Testis (tissue), 2 donors: ENCODE measurements at regions not wholly inside any gene's neighbourhood (a gene's known extent, or its start where the extent isn't known, plus 50 kb on each side); places are given as distances from the start of the nearest gene placed in this dataset.

Experiments used
- DNase-seq: peaks from one replicate; pipeline ENCODE4 v3.0.0-alpha.2; 2019
- H3K27ac ChIP-seq, 2 donors: fragments of 200-600 bp; sonication (generic); one replicate each; pipeline ENCODE4 v1.5.1; 2019
- H3K27me3 ChIP-seq: fragments of 200-600 bp; sonication (generic); one replicate; pipeline ENCODE4 v1.5.1; 2019
- H3K36me3 ChIP-seq: fragments of 200-600 bp; sonication (generic); one replicate; pipeline ENCODE4 v1.5.1; 2017; ENCODE audit warnings: low read depth; ENCODE audit errors: missing control alignments
- H3K4me1 ChIP-seq: fragments of 200-600 bp; sonication (generic); one replicate; pipeline ENCODE4 v1.5.1; 2019
- H3K4me3 ChIP-seq, 2 donors: fragments of 200-600 bp; sonication (generic); one replicate each; pipeline ENCODE4 v1.5.1; 2017 to 2019
- H3K9me3 ChIP-seq: fragments of 200-600 bp; sonication (generic); one replicate; pipeline ENCODE4 v1.5.1; 2017
- POLR2A ChIP-seq: fragments of 450-650 bp; IDR thresholded peaks from one replicate; pipeline ENCODE4 v1.6.1; 2017; ENCODE audit warnings: antibody characterized with exemption, mild to moderate bottlenecking, moderate library complexity
- WGBS, 2 donors: methylation state at CpG; one replicate each; pipeline ENCODE4 v1.1.5; 2018; 5-methylcytosine and 5-hydroxymethylcytosine counted together
- intact Hi-C: fragments of 100-400 bp; cut with DNase I; formaldehyde crosslinking; loops from one replicate; pipeline ENCODE4 v1.15.1; 2023; ENCODE audit warnings: low total_unique reads
- TF ChIP-seq, protein P1 (sequence below), 3 experiments: fragments of 450-650 bp in 2 of 3; fragments of 200-600 bp in 1 of 3; sonication (generic) in 1 of 3; IDR thresholded peaks; one replicate each; pipeline ENCODE4 v1.5.1; 2016 to 2019; ENCODE audit warnings: antibody characterized with exemption in 3 of 3, mild to moderate bottlenecking in 2 of 3, moderate library complexity in 1 of 3

DNA sequence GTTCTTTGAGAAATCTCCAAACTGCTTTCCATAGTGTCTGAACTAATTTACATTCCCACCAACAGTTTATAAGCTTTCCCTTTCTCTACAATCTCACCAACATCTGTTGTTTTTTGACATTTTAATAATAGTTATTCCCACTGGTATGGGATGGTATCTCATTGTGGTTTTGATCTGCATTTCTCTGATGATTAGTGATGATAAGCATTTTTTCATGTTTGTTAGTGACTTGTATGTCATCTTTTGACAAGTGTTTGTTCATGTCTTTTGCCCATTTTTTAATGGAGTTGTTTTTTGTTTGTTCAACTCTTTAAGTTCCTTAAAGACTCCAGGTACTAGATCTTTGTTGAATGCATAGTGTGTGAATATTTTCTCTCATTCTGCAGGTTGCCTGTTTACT lies 116.6 kb upstream of the TSC22D2 start:
- no peak overlapping the region for H3K4me3 ChIP-seq
- TF ChIP-seq, protein P1, sequence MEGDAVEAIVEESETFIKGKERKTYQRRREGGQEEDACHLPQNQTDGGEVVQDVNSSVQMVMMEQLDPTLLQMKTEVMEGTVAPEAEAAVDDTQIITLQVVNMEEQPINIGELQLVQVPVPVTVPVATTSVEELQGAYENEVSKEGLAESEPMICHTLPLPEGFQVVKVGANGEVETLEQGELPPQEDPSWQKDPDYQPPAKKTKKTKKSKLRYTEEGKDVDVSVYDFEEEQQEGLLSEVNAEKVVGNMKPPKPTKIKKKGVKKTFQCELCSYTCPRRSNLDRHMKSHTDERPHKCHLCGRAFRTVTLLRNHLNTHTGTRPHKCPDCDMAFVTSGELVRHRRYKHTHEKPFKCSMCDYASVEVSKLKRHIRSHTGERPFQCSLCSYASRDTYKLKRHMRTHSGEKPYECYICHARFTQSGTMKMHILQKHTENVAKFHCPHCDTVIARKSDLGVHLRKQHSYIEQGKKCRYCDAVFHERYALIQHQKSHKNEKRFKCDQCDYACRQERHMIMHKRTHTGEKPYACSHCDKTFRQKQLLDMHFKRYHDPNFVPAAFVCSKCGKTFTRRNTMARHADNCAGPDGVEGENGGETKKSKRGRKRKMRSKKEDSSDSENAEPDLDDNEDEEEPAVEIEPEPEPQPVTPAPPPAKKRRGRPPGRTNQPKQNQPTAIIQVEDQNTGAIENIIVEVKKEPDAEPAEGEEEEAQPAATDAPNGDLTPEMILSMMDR (IDR thresholded peaks at IDR 0.05) = no peak
- no peak for TF ChIP-seq POLR2A
- no peaks in the 10 kb centered on the region for H3K27me3 ChIP-seq
- no peak for DNase-seq
- intact Hi-C loops = no loop called here
- no peaks in the 10 kb centered on the region for H3K36me3 ChIP-seq
- H3K27ac ChIP-seq = no peak overlapping the region
- no peaks in the 10 kb centered on the region for H3K9me3 ChIP-seq
- H3K4me1 ChIP-seq = no peaks in the 10 kb centered on the region

DNA sequence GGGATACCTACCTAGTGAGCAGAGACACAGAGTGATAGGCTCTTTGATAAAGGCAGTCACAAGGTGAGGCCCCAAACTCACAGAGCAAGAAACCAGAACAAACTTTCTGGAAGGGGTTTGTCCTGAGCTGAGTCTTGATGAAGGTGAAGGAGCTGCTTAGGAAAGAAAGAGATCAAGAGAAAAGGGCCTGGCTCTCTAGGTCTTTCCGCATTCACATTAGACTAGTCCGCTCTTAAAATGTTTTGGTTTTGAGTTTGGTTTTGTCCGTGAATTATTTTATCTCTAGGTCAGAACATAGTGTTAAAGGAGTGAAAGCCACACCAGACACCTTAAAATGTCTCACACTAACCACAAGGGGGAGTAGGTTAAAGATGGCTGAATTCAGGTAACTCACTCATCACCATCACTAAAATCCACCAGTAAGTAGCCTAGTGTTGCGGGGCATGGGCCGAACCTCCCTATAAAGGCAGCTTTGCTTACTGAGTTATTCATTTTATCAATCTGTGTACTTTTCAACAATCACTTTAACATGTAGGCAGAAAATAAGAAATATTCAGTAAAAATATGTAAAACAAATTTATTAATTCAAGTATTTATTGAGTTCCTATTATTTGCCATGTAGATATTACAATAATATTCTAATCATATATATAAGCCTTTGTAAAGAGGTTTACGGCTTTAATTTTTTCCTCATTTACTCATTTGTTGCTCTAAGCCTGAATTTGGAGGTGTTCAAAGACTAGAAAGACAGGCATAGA lies 121.5 kb upstream of the TSC22D2 start:
- TF ChIP-seq, protein P1 (IDR thresholded peaks at IDR 0.05) = peak in 2 of 3 experiments; percentile 30 to 45
- TF ChIP-seq POLR2A = no peak
- Histone ChIP-seq H3K9me3 (no peaks in the 10 kb centered on the region), H3K4me3 (no peak overlapping the region), H3K27ac (no peak overlapping the region), H3K4me1 (no peaks in the 10 kb centered on the region), H3K36me3 (no peaks in the 10 kb centered on the region), H3K27me3 (no peaks in the 10 kb centered on the region)
- DNase-seq = no peak
- intact Hi-C loops = loop anchor here (5.0 kb wide), 1 partner anchor 211 kb away; no protein-coding TSS in a partner anchor
- WGBS, 2 donors = 64 to 65% methylated on average over 6 of the region's 6 CpGs

DNA sequence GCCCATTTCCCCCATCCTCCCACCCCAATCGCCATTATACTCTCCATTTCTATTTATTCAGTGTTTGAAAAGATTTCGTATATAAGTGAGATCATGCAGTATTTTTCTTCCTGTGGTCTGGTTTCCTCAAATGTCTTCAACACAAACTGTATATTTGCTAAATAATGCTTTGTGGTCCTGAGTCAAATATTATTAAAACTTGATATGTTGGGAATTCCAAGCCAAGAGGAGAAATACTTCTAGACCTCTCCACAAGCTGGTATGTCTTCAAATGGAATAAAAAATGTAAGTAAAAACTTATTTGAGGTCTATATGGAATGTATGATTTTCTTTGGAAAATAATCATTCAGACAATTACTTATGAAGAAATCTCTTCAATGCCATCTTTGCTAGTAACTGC lies 122.5 kb upstream of the TSC22D2 start:
- TF ChIP-seq, protein P1 (IDR thresholded peaks at IDR 0.05) = no peak
- TF ChIP-seq POLR2A = no peak
- H3K9me3 ChIP-seq = no peaks in the 10 kb centered on the region
- H3K27ac ChIP-seq = no peak overlapping the region
- no peak for DNase-seq
- intact Hi-C loops = loop anchor here (5.0 kb wide), 1 partner anchor 212 kb away; no protein-coding TSS in a partner anchor
- H3K4me1 ChIP-seq = no peaks in the 10 kb centered on the region
- no peaks in the 10 kb centered on the region for H3K36me3 ChIP-seq
- H3K27me3 ChIP-seq = no peaks in the 10 kb centered on the region
- no peak overlapping the region for H3K4me3 ChIP-seq
- 90 to 97% methylated on average over 2 of the region's 2 CpGs for WGBS, 2 donors

DNA sequence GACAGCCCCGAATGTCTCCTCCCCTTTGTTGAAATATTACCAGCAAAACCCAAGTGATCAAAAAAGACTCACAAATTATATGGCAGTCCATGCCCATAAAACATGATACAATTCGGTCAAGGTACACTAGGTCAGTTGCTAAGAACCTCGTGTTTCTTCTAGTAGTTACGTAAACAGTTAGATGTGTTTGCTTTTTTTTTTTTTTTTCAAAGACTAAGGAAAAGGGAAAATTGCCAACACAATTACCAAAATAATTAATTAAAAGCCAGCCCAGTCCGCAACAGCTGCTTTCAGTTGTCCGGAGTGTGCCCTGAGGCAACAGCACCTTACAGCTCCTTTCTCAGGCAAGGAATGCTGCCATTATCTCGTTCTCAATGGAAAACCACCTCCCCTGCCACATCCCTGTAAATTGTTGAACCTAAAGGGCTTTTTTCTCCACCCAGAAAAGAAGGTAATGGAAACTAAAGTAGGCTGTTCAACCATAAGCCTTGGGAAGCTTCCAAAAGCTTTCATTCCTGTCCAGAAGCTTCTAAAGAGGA lies 129.2 kb upstream of the TSC22D2 start:
- H3K36me3 ChIP-seq = no peaks in the 10 kb centered on the region
- H3K9me3 ChIP-seq = no peaks in the 10 kb centered on the region
- intact Hi-C loops = no loop called here
- H3K27ac ChIP-seq = no peak overlapping the region
- 53 to 80% methylated on average over 7 of the region's 7 CpGs for WGBS, 2 donors
- H3K4me1 ChIP-seq = no peaks in the 10 kb centered on the region
- TF ChIP-seq, protein P1 (IDR thresholded peaks at IDR 0.05) = no peak
- TF ChIP-seq POLR2A = no peak
- no peak overlapping the region for H3K4me3 ChIP-seq
- H3K27me3 ChIP-seq = no peaks in the 10 kb centered on the region
- DNase-seq = no peak

DNA sequence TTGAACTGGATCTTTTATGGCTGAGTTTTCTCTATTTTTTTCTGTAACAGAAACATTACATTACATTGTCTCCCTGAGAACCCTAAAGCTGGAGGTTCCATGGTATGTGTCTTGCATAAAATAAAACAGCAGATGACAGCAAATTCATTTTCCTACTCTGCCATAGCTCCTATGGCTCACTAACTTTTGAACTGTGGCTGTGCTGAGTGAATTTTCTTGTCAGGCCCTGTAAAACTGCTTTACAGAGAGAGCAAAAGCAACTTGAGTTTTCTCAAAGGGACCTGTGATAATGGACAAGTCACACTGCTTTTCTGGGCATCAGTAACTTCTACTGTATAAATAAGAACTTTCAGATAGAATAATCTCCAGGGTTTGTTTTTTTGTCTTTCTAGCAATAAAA lies 129.9 kb upstream of the TSC22D2 start:
- Histone ChIP-seq H3K27ac (no peak overlapping the region), H3K4me3 (no peak overlapping the region), H3K9me3 (no peaks in the 10 kb centered on the region), H3K27me3 (no peaks in the 10 kb centered on the region), H3K4me1 (no peaks in the 10 kb centered on the region), H3K36me3 (no peaks in the 10 kb centered on the region)
- no peak for TF ChIP-seq POLR2A
- TF ChIP-seq, protein P1 (IDR thresholded peaks at IDR 0.05) = no peak
- intact Hi-C loops = no loop called here
- no peak for DNase-seq
